GM18861 (cell line): ENCODE measurements at regions not wholly inside any gene's neighbourhood (a gene's known extent, or its start where the extent isn't known, plus 50 kb on each side); places are given as distances from the start of the nearest gene placed in this dataset.

Experiments
- ATAC-seq: cut with Tn5 transposase; IDR thresholded peaks from one replicate; pipeline ENCODE4 v1.9.1; 2021; ENCODE audit not compliant: unreplicated experiment

- no peak for ATAC-seq
Observed at GRCh38 chr13:75919660-75920199, 283.6 kb downstream of the LMO7 start.

- ATAC-seq, result no peak
Observed at GRCh38 chr13:75915066-75915465, 278.9 kb downstream of the LMO7 start.

- no peak for ATAC-seq
Observed at GRCh38 chr13:75913925-75914324, 277.8 kb downstream of the LMO7 start.

- no peak for ATAC-seq
Observed at GRCh38 chr13:75910591-75910990, 274.5 kb downstream of the LMO7 start.
